ENCODE measurements at regions not wholly inside any gene's neighbourhood (a gene's known extent, or its start where the extent isn't known, plus 50 kb on each side); places are given as distances from the start of the nearest gene placed in this dataset.

DNA sequence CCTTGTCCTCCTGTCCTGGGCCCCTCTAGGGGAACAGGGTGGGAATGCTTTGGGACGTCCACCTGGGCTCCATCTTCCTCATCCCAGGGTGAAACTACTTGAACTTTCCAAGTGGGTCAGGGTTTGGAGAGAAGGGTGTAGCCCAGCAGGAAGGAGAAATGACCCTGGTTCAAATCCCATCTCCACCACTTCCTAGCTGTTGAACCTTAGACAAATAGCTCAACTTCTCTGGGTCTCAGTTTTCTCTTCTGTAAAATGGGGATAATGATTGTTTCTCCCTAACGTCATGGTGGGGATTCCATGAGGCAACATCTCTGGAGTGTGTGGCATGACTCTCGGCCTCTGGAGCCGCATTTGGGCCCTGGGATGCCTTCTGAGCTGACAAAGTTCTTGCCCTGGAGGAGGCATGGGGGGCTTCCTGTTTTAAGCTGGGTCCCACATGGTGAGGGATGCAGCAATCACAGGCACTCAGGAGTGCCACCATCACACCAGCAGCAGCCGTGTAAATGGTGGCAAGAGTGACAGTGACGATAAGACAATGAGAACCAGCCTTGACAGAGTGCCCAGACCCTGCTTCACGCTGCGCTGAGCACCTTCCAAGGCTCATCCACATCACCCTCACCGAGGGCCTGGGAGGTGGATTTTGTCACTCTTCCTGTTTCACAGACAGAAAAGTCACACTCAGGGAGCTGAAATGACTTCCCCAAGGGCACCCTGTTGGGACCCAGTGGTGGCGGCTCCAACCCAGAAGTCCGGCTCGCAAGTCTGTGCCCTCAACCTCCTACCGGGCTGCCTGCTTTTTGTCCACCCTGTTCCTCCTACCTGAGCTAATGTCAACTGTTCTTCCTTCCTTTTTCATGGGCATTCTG lies 69.5 kb upstream of the IER5L start:
- no peak for DNase-seq

DNA sequence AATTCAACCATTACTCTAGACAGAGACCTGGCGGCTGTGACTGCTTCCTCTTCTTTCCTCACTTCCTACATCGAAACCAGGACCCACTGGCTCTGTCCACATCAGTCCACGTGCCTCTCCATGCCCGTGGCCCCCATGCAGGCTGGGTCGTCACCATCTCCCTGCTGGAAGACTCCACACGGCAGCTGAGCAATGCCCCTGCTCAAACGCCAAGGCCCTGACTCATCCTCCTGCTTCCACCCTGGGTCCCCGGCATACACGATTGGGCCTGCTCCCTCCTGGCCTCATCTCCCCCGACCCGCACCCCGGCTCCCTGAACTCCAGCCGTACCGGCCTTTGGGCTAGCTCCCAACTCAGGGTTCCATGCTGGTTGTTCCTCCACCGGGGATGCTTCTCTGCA lies 67.2 kb upstream of the IER5L start:
- DNase-seq, result no peak

DNA sequence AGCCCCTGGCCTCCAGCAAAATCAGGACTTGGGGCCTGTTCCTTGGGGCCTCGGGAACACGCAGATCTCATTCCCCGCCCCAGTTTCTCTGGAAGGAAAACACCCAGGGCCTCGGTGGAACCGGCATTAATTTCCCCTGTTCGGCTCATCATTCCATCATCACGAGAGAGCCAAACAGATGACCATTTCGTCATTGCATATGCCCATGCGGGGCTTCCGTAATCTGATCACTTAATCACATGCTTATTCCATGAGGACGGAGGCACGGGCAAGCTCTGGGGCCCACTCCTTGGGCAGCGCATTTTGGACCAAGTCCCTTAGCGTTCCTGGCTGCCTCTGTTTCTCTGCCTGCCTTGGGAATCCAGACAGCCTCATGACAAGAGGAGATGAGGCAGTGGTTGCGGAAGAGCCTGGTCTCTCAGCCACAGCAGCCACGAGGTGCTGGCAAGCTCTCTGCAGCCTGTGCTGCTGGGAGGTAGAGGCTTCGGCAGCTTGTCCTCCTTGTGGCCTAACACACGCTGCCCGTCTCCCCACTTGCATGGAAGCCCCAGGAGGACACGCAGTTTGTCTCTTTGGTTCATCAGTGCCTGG lies 65.0 kb upstream of the IER5L start:
- DNase-seq, result no peak

DNA sequence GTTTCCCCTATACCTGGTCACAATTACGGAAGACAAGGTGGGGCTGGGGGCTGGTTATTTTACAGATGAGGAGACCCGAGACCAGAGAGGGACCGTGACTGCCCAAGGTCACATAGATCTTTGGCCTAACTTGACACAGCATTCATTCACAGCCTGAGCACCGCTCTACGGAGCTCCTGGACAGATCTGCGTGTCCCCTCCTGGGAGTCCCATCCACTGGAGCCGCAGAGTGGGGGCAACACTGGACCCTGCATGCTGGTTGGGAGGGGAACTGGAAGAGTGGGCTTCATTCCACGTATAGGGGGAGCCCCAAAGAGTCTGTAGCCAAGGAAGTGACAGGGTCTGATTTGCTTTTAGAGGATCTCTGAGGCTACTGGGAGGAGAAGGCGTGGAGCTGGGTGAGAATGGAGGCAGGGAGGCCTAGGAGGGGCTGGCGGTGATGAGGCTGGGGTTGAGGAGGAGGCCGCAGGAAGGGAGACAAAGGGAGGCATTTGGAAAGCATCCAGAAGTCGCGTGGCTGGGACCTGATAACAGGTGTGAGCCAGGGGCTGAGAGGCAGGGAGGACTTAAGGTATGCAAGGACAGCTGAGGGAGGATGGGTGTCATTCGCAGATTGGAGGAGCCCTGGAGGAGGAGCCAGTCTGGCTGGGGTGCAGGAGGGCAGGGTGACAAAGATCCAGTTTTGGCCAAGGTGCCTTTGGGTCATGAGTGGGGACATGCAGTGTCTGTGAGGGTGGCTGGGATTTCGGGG lies 64.3 kb upstream of the IER5L start:
- DNase-seq, result no peak

DNA sequence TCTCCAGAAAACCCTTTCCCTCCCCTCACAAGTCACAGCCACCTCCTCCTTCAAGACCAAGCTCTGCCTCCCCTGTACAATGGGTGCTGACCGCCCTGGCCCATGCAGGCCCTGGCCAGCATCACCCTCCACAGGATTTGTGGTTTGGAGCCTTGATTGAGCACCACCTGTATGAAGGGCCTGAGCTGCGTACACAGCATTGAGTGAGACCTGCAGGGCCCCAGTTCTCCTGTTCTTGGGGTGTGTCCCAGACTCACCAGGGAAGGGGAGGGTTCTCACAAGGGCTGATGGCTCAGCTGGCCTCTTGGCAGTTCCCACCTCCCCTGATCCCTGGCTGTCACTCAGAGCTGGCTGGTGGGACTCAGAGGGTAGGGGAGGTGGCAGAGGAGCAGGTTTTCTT lies 63.7 kb upstream of the IER5L start:
- DNase-seq, result no peak

DNA sequence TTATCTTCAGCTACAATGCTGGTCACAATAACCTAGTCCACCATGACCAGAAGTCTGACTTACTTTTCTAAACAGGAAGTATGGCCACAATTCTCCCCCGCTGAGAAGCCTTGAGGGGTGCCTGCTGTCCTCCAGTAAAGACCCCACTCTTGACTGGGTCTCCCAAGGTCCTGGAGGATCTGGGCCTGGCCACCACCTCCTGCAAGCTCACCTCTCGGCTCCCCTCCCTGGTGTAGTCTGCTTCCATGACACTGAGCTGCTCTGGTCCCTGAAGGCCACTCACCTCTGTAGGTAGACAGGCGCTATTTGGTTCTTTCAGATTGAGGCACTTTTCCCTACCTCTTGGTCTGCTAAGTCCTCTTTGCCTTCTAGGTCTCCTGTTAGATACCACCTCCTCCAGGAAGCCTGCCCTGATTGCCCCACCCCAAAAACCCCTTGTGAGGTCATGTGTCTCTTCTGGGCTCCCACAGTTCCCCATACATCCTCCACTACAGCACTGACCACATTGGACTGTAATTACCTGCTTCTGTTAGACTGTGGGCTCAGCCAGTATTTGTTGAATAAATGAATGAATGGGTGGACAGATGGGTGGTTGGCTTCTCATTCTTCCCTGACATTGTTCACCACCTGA lies 62.6 kb upstream of the IER5L start:
- no peak for DNase-seq

DNA sequence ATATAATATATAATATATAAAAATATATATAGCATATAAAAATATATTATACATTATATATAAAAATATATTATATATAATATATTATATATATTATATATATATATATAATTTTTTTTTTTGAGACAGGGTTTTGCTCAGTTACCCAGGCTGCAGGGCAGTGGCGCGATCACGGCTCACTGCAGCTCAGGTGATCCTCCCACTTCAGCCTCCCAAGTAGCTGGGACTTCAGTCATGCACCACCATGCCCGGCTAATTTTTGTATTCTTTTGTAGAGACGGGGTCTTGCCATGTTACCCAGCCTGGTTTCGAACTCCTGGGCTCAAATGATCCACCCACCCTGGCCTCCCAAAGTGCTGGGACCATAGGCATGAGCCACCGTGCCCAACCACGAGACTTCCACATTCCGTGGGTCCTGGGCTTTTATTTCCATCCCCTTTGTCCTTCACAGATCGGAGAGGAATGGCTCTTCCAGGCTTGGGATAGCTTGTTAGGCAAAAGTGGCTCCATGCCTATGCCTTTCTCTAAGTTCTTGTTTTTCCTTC lies 62.0 kb upstream of the IER5L start:
- no peak for DNase-seq

DNA sequence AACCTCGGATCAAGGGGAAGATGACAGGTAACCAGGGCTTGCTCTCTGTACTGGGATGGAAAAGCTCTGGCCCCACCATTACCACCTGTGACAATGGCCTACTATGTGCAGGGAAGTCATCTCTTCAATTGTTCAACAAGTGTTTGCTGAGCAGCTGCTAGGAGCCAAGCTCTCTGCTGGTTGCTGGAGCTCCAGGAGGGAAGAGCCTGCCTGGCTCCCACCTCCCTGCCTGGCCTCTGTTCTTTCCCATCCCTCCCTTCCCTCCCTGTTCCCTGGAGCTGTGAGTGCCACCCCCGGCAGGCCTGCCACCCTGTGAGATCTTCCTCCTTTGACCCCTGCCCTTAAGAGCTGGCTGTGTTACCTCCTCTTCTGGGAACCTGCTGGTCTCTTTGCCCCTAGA lies 59.7 kb upstream of the IER5L start:
- DNase-seq, result no peak

DNA sequence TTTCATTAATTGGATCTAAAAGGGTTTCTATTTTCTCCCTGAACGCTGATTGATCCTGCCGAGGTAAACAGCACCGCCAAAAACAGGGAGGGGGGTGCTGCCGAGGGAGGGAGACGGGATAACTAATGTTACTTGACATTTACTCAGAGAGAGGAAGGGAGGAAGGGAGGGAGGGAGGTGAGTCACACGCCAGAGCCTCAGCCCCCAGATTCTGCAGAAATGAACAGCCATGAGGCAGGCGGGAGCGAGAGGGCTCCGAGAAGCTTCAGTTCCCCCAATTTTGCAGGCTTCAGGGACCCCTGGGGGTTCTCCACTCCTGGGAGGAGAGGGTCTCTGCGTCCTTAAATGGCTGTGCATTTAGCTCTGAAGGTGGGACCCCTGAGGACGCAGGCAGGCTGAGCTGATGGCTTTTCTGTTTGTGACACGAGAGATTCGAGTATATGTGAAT lies 59.1 kb upstream of the IER5L start:
- no peak for DNase-seq

DNA sequence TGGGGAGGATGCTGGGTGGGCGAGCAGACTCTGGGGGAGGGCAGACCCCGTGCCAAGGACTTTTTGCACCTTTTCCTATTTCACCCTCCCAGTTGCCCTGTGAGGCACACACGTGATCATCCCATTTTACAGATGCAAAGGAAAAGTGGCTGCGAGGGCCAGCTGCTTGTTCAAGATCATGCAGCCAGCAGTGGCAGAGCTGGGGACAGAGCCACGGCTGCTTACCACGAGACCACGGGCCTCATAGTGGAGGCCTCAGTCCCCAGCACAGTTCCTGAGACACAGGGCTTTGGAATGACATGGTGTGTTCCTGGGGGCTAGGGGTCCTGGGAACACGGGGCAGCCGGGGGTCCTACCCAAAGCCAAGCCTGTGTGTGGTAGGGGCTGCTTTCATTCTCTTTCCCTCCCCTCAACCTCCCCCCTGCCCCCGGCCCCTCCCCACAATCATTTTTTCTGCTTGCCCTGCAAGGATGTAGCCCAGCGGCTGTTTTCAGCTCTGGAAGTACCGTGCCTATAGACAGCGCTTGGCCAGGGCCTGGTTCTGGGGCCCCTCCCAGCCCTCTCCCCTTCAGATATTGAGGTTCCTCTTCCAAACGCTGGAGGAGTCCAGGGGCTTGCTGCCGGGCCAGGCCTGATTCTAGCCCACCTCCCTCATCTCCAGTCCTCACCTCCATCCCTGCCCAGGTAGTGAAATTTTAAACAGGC lies 58.5 kb upstream of the IER5L start:
- no peak for DNase-seq

DNA sequence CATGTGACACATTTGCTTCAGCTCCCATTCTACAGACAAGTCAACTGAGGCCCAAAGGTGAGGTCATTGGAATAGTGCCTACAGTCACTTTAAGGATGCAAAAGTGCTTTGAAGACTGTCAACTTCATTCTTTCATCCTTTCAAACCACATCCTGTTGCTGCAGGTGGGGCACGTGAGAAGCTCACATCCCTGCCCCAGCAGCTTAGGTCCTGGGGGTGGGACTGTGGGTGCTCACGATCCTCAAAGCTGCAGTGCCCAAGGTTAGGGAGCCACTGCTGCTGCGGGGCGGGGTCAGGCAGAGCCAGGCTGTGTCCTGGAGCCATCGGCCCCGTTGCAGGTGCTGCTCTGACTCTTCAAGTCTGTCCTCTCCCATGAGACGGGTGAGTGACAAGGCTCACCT lies 57.9 kb upstream of the IER5L start:
- peak; percentile 78 for DNase-seq

DNA sequence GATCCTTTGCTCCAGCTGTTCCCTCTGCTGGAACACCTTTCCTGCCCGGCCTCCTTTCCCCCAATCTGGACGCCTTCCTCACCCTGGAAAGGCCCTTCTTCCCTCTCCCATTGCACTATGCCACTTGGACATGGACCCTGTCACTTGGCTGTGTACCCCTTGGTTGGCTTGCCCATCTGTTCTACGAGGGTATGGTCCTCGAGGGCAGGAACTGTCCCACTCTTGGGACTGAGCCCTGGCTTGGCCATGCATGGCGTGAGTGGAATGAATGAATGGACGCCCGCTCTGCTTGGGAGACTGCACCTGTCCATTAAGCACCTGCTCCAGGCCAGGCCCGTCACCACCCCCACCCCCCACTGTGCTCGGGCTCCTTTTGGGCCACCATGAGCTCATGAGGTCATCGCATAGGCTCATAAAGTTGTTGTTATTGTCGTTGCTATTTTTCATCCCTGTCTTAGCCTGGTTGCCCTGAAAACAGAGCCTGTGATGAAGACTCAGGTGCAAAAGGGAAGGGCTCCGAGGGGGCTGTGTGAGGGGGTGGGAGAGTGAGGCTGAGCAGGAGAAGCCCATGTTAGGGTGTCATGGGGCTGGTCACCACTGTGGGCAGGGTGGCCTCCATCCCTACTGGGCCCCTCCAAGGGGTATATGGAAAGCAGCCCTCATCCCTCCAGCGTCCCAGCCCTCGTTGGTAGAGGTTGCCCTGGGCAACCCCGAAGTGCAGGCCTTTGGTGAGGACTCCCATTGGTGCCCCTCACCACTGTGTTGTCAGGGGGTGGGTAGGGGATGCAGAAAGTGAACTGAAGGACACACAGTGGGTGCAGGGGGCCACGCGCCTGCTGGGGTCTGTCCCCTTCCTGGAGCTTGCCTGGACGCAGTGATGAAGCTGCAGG lies 57.2 kb upstream of the IER5L start:
- no peak for DNase-seq

DNA sequence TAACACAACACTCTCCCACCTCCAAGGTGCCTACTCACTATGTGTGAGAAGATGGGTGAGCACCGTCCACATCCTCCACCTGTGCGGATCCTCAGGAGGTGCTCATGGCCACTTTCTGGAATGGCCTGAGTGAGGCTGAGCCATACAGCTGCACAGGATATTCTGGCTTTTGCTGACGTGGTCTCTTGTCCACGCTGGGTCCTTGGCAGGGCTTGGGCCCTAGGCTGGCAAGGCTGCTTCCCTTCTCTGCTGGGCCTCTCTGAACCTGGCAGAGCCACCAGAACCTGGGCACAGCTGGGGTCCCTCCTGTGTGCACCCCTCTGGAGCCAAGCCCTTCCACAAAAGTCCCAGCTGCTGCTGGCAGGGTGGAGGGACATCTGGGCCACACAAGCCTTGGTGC lies 56.4 kb upstream of the IER5L start:
- no peak for DNase-seq

DNA sequence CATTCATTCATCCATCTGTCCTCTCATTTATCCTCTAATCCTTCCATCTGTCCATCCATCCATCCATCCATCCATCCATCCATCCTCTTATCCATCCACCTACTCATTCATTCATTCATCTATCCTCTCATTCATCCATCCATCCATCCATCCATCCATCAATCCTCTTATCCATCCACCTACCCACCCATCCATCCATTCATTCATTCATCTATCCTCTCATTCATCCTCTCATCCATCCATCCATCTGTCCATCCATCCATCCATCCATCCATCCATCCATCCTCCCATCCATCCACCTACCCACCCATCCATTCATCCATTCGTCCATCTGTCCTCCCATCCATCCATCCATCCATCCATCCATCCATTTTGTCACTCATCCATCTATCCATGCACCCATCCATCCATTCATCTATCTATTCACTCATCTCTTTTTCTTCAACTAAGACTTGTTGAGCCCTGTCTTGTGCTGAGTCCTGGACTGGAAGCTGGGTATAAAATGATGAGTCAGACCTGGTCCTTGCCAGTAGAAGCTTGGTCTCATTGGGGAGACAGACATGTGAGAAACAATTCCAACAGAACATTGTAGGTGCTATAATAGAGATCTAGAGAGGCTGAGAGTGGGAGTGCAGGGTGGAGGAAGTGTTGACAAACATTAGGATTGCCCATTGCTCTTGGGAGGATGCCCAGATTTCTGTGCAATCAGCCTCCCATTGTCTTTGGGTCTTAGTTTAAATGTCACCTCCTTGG lies 55.0 kb upstream of the IER5L start:
- DNase-seq, result no peak

DNA sequence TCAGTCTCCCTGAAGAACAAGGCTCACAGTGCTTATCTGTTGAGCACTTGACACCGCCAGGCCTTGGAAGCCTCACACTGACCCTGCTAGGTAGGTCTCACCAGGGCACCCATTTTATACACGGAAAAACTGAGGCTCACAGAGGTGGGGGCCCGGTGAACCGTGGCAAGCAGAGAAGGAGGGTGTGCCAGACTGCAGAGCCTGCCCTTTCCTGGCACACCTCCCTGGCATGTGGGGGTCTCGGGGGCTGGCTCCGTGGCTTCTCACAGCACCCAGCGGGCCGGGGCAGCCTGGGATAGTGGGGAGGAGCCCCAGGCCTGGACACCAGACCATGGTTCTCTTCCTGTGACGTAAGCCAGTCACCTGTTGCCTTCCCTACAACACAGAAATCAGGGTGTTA lies 53.7 kb upstream of the IER5L start:
- DNase-seq, result no peak

DNA sequence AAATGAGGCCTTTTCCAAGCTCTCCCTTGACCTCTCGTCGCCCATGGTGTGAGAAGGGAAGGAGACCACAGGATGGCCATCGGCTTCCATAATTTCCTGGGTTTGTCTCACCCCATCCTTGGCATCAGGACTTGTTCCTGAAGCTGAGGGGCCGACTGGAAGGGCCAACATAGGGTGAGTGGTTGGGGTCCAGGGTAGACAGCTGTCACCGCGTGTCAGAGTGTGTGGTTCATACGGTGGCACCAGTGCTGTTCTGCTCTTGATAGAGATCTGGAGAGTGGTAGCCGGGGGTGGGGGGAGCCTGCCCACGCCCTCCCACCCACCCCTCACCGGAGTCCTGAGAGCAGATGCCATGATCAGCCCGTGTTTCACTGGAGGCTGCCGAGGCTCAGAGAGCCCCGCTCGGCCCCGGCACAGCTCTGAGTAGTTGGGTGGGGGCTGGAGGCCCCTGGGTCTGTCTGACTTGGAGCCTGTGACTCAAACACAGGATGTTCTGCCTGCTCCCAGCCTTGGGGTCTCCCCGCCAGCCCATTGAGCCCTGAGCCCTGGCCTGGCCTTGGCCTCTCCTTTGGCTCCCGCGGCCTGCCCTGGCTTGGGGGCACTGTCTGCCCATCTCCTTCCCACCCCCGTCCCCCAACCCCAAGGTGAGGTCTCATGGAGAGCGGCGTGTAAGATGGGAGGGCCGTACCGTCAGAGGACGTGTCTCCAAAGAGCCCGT lies 53.1 kb upstream of the IER5L start:
- no peak for DNase-seq

DNA sequence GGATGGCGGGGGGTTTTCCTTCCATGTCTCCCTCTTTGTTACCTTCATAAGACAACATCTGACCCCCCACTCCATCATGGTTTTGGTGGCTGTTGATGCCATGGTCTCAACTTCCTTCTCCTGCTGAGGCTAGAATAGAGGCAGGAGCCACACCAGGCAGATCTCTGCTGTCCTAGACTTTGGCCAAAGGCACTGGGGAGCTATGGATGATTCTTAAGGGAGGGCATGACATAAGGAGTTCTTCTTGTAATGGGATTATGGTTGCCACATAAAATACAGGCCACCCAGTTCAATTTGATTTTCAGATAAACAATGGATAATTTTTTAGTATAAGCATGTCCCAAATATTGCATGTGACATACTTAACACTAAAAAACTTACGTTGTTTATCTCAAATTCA lies 52.2 kb upstream of the IER5L start:
- DNase-seq, result no peak
